ENCODE measurements at regions not wholly inside any gene's neighbourhood (a gene's known extent, or its start where the extent isn't known, plus 50 kb on each side); places are given as distances from the start of the nearest gene placed in this dataset.

- no peaks in the 10 kb centered on the region for H3K9me3 Mint-ChIP-seq
- intact Hi-C loops (cut with micrococcal nuclease), result no loop called here
- H3K36me3 Mint-ChIP-seq (ENCODE audit: low read depth), result no peaks in the 10 kb centered on the region
- no peak for DNase-seq (ENCODE audit: low spot score)
- no peak overlapping the region for H3K27ac Mint-ChIP-seq
- H3K27me3 Mint-ChIP-seq (ENCODE audit: insufficient read depth), result no peaks in the 10 kb centered on the region
- no peak overlapping the region for H3K4me3 Mint-ChIP-seq
- H3K4me1 Mint-ChIP-seq (ENCODE audit: low read depth), result no peaks in the 10 kb centered on the region
Observed at GRCh38 chr7:117955046-117955445, 81.8 kb upstream of the CTTNBP2 start.

- intact Hi-C loops (cut with micrococcal nuclease), result no loop called here
- Mint-ChIP-seq H3K9me3 (no peaks in the 10 kb centered on the region), H3K27ac (no peak overlapping the region), H3K36me3 (ENCODE audit: low read depth) (no peaks in the 10 kb centered on the region), H3K4me3 (no peak overlapping the region), H3K27me3 (ENCODE audit: insufficient read depth) (peaks cover 3% of the 10 kb centered on the region), H3K4me1 (ENCODE audit: low read depth) (no peaks in the 10 kb centered on the region)
- DNase-seq (ENCODE audit: low spot score), result no peak
Observed at GRCh38 chr7:117960351-117960750, 87.1 kb upstream of the CTTNBP2 start.

DNA sequence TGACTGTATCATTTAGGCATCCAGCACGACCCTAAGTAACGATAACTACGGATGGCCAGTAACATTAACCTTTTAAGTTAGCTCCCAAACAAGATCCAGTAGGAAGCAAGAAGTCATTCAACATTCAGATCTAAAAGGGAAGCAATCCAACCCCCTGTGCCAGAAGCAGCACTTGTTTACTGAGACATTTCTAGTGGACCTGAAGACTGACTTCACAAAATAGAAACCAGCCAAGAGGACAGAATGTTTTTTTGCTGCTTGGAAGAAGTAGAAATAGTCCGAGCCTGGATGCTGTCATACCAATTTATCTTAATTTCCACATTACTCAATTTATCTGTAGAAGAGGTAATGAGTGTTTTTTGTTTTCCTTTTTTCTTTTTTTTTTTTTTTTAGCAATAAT, 88.0 kb upstream of the CTTNBP2 start:
- Mint-ChIP-seq H3K27me3 (ENCODE audit: insufficient read depth) (peaks cover 3% of the 10 kb centered on the region), H3K4me1 (ENCODE audit: low read depth) (no peaks in the 10 kb centered on the region), H3K4me3 (no peak overlapping the region), H3K9me3 (no peaks in the 10 kb centered on the region), H3K36me3 (ENCODE audit: low read depth) (no peaks in the 10 kb centered on the region), H3K27ac (no peak overlapping the region)
- no peak for DNase-seq (ENCODE audit: low spot score)
- intact Hi-C loops (cut with micrococcal nuclease), result no loop called here

- Mint-ChIP-seq H3K27me3 (ENCODE audit: insufficient read depth) (peaks cover 3% of the 10 kb centered on the region), H3K9me3 (no peaks in the 10 kb centered on the region), H3K4me1 (ENCODE audit: low read depth) (no peaks in the 10 kb centered on the region), H3K27ac (no peak overlapping the region), H3K36me3 (ENCODE audit: low read depth) (no peaks in the 10 kb centered on the region), H3K4me3 (no peak overlapping the region)
- intact Hi-C loops (cut with micrococcal nuclease), result no loop called here
- DNase-seq (ENCODE audit: low spot score), result no peak
Observed at GRCh38 chr7:117962366-117962994, 89.2 kb upstream of the CTTNBP2 start.

GRCh38 chr7:117963264-117964197, 90.3 kb upstream of the CTTNBP2 start:
- intact Hi-C loops (cut with micrococcal nuclease), result no loop called here
- no peaks in the 10 kb centered on the region for H3K4me1 Mint-ChIP-seq (ENCODE audit: low read depth)
- no peak for DNase-seq (ENCODE audit: low spot score)
- H3K4me3 Mint-ChIP-seq, result no peak overlapping the region
- no peaks in the 10 kb centered on the region for H3K36me3 Mint-ChIP-seq (ENCODE audit: low read depth)
- no peak overlapping the region for H3K27ac Mint-ChIP-seq
- H3K9me3 Mint-ChIP-seq, result no peaks in the 10 kb centered on the region
- peaks cover 3% of the 10 kb centered on the region for H3K27me3 Mint-ChIP-seq (ENCODE audit: insufficient read depth)

- Mint-ChIP-seq H3K36me3 (ENCODE audit: low read depth) (no peaks in the 10 kb centered on the region), H3K9me3 (no peaks in the 10 kb centered on the region), H3K4me1 (ENCODE audit: low read depth) (no peaks in the 10 kb centered on the region), H3K4me3 (no peak overlapping the region), H3K27me3 (ENCODE audit: insufficient read depth) (no peaks in the 10 kb centered on the region), H3K27ac (no peak overlapping the region)
- DNase-seq (ENCODE audit: low spot score), result no peak
- intact Hi-C loops (cut with micrococcal nuclease), result no loop called here
Observed at GRCh38 chr7:117970801-117971200, 97.6 kb upstream of the CTTNBP2 start.

DNA sequence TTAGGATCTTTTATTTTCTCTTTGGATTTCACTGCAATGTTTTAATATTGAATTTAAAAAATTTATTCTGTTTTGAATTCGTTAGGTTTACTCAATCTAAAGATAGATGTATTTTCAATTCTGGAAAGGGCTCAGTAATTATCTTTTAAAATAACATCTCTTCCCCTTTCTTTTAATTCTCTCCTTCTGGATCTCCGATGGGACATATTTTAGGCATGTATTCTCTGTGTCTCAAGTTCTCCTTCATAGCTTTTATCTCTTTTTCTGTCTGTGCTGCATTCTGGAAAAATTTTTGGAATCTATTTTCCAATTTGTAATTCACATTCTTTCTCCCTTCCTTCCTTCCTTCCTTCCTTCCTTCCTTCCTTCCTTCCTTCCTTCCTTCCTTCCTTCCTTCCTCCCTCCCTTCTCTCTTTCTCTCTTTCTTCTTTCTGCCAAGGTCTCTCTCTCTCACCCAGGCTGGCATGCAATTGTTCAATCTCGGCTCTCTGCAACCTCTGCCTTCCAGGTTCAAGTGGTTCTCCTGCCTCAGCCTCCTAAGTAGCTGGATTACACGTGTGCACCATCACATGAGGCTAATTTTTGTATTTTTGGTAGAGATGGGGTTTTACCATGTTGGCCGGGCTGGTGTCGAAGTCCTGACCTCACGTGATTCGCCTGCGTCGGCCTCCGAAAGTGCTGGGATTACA, 98.5 kb upstream of the CTTNBP2 start:
- Mint-ChIP-seq H3K9me3 (no peaks in the 10 kb centered on the region), H3K4me3 (no peak overlapping the region), H3K36me3 (ENCODE audit: low read depth) (no peaks in the 10 kb centered on the region), H3K27me3 (ENCODE audit: insufficient read depth) (no peaks in the 10 kb centered on the region), H3K27ac (no peak overlapping the region), H3K4me1 (ENCODE audit: low read depth) (no peaks in the 10 kb centered on the region)
- intact Hi-C loops (cut with micrococcal nuclease), result no loop called here
- DNase-seq (ENCODE audit: low spot score), result no peak

GRCh38 chr7:117972606-117973005, 99.4 kb upstream of the CTTNBP2 start:
- intact Hi-C loops (cut with micrococcal nuclease), result no loop called here
- no peaks in the 10 kb centered on the region for H3K4me1 Mint-ChIP-seq (ENCODE audit: low read depth)
- no peak overlapping the region for H3K27ac Mint-ChIP-seq
- H3K27me3 Mint-ChIP-seq (ENCODE audit: insufficient read depth), result no peaks in the 10 kb centered on the region
- no peaks in the 10 kb centered on the region for H3K9me3 Mint-ChIP-seq
- DNase-seq (ENCODE audit: low spot score), result no peak
- H3K4me3 Mint-ChIP-seq, result no peak overlapping the region
- H3K36me3 Mint-ChIP-seq (ENCODE audit: low read depth), result no peaks in the 10 kb centered on the region

- no peaks in the 10 kb centered on the region for H3K27me3 Mint-ChIP-seq (ENCODE audit: insufficient read depth)
- no peaks in the 10 kb centered on the region for H3K36me3 Mint-ChIP-seq (ENCODE audit: low read depth)
- intact Hi-C loops (cut with micrococcal nuclease), result no loop called here
- no peak overlapping the region for H3K27ac Mint-ChIP-seq
- DNase-seq (ENCODE audit: low spot score), result no peak
- no peak overlapping the region for H3K4me3 Mint-ChIP-seq
- H3K9me3 Mint-ChIP-seq, result no peaks in the 10 kb centered on the region
- H3K4me1 Mint-ChIP-seq (ENCODE audit: low read depth), result no peaks in the 10 kb centered on the region
Observed at GRCh38 chr7:117973975-117974374, 100.7 kb upstream of the CTTNBP2 start.

- no peaks in the 10 kb centered on the region for H3K27me3 Mint-ChIP-seq (ENCODE audit: insufficient read depth)
- DNase-seq (ENCODE audit: low spot score), result no peak
- H3K9me3 Mint-ChIP-seq, result no peaks in the 10 kb centered on the region
- intact Hi-C loops (cut with micrococcal nuclease), result no loop called here
- H3K4me3 Mint-ChIP-seq, result no peak overlapping the region
- no peak overlapping the region for H3K27ac Mint-ChIP-seq
- no peaks in the 10 kb centered on the region for H3K4me1 Mint-ChIP-seq (ENCODE audit: low read depth)
- no peaks in the 10 kb centered on the region for H3K36me3 Mint-ChIP-seq (ENCODE audit: low read depth)
Observed at GRCh38 chr7:117974891-117975290, 101.7 kb upstream of the CTTNBP2 start.

DNA sequence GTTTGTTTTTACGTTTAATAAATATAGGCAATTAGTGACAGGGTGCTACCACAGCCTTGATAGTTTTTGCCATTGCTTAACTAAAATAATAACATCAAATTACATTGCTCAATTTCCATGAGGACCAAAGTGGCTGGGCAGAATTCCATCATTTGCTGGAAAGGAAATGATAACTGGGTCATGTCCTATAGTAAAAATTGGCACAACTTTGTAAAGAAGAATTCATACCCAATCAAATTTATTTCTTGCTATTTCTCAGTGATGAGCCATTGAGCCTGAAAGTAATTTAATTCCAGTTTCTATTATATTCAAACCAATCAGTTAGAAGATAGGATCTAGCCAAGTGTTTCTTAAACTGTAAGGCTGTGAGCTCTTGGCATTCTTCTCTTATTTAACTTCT, 102.2 kb upstream of the CTTNBP2 start:
- Mint-ChIP-seq H3K36me3 (ENCODE audit: low read depth) (no peaks in the 10 kb centered on the region), H3K9me3 (no peaks in the 10 kb centered on the region), H3K27me3 (ENCODE audit: insufficient read depth) (no peaks in the 10 kb centered on the region), H3K4me1 (ENCODE audit: low read depth) (no peaks in the 10 kb centered on the region), H3K27ac (no peak overlapping the region), H3K4me3 (no peak overlapping the region)
- DNase-seq (ENCODE audit: low spot score), result no peak
- intact Hi-C loops (cut with micrococcal nuclease), result no loop called here

DNA sequence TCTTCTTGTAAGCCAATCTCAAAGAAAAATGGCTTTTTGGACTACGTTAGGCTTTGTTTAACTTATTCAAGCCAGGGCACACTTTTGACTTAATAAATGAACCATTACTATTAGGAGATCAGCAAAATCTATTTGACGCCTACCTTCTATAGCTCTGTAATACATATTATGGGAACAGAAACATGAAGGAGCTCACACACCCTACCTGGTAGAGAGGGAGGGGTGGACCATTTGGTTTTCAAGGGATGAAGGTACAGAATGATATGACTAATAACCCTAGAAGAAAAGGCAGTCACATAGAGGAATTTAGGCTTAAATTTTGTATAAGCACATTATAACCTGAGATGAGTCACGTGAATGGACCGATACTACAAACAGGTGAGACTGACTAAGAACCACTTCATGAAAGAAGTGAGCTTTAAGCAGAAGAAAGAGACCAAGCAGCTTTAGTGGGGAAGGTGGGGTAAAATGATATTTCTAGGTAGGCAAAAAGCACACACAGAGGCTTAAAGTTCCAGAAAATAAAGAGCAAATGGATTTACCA, 106.8 kb upstream of the CTTNBP2 start:
- no peaks in the 10 kb centered on the region for H3K9me3 Mint-ChIP-seq
- peaks cover 3% of the 10 kb centered on the region for H3K27me3 Mint-ChIP-seq (ENCODE audit: insufficient read depth)
- H3K4me1 Mint-ChIP-seq (ENCODE audit: low read depth), result no peaks in the 10 kb centered on the region
- no peak overlapping the region for H3K27ac Mint-ChIP-seq
- no peak overlapping the region for H3K4me3 Mint-ChIP-seq
- no peaks in the 10 kb centered on the region for H3K36me3 Mint-ChIP-seq (ENCODE audit: low read depth)
- no peak for DNase-seq (ENCODE audit: low spot score)
- intact Hi-C loops (cut with micrococcal nuclease), result no loop called here
